ENCODE measurements at regions not wholly inside any gene's neighbourhood (a gene's known extent, or its start where the extent isn't known, plus 50 kb on each side); places are given as distances from the start of the nearest gene placed in this dataset.
A peak's percentile ranks its signal among the peaks of the same experiment; 100 is the strongest.

GRCh38 chr10:20618011-20618547 is 279.0 kb downstream of the NEBL start:
- H3K9me3 ChIP-seq (ENCODE audit: insufficient read depth in 2 of 2, low read depth in 1 of 2, low read length in 1 of 2), result no peaks in the 10 kb centered on the region
- H3K56ac ChIP-seq (replicated peaks; ENCODE audit: insufficient read length, low read depth, low read length), result no peak overlapping the region
- H3K23me2 ChIP-seq (ENCODE audit: low read depth, low read length), result no peaks in the 10 kb centered on the region
- H2BK5ac ChIP-seq (ENCODE audit: low read depth, low read length), result no peak overlapping the region
- no peaks in the 10 kb centered on the region for H3K36me3 ChIP-seq (ENCODE audit: control insufficient read depth in 2 of 4, insufficient read depth in 4 of 4, low read length in 3 of 4)
- H3K4me1 ChIP-seq (replicated peaks in 1 of 4; ENCODE audit: control insufficient read depth in 3 of 4, insufficient read depth in 4 of 4, low read length in 3 of 4), result peaks cover 0 to 3% (median 0%) of the 10 kb centered on the region in 4 experiments; a peak in 1 of 7 replicates
- H3K23ac ChIP-seq (ENCODE audit: insufficient read length), result no peak overlapping the region
- ChIA-PET CTCF (ENCODE audit: partially characterized antibody) (no interaction called here), POLR2A (ENCODE audit: partially characterized antibody) (no interaction called here)
- 84% methylated on average over 3 of the region's 3 CpGs; no CpG with 5 or more reads in 1 of the 2 experiments for WGBS, 2 experiments (ENCODE audit: extremely low coverage in 1 of 2, insufficient coverage in 1 of 2, insufficient read length in 1 of 2, insufficient replicate concordance in 2 of 2, low coverage in 1 of 2, low lambda C conversion rate in 2 of 2, missing lambda C conversion rate in 1 of 2)
- no peak overlapping the region for H2BK120ac ChIP-seq (replicated peaks; ENCODE audit: low read depth, low read length)
- no peak overlapping the region for H3K27ac ChIP-seq (ENCODE audit: low read depth, low read length)
- H3K79me1 ChIP-seq (ENCODE audit: low read depth, low read length), result no peaks in the 10 kb centered on the region
- no peaks in the 10 kb centered on the region for H3K79me2 ChIP-seq (ENCODE audit: control insufficient read depth in 1 of 2, insufficient read depth in 2 of 2, low read length in 2 of 2)
- no peak overlapping the region for H2AK5ac ChIP-seq (ENCODE audit: low read depth, low read length)
- H3K4me3 ChIP-seq (ENCODE audit: extremely low read depth in 1 of 4, insufficient read depth in 2 of 4, low read depth in 3 of 4, low read length in 4 of 4), result no peak overlapping the region
- H3K4ac ChIP-seq (replicated peaks; ENCODE audit: insufficient read length, low read depth, low read length), result no peak overlapping the region
- H3K9ac ChIP-seq (replicated peaks in 1 of 4; ENCODE audit: extremely low read depth in 1 of 4, low read depth in 3 of 4, low read length in 3 of 4), result no peak overlapping the region
- H4K91ac ChIP-seq (replicated peaks; ENCODE audit: insufficient read length, low read length), result no peak overlapping the region
- H2BK20ac ChIP-seq (ENCODE audit: low read length), result 0 out of 2 replicates have a peak overlapping the region, but pooled peaks have one; percentile 34
- H3K4me2 ChIP-seq (ENCODE audit: insufficient read depth in 1 of 2, low read depth in 2 of 2, low read length in 2 of 2), result no peak overlapping the region
- H2BK15ac ChIP-seq (ENCODE audit: low read length), result no peak overlapping the region
- FAIRE-seq (no peak), DNase-seq (ENCODE audit: low read depth in 1 of 2, low spot score in 2 of 2) (no peak)
- H2AFZ ChIP-seq (ENCODE audit: low read length), result no peak overlapping the region
- no peak overlapping the region for H4K5ac ChIP-seq (ENCODE audit: insufficient read length, low read depth, low read length)
- no peaks in the 10 kb centered on the region for H3K27me3 ChIP-seq (replicated peaks in 1 of 4; ENCODE audit: control insufficient read depth in 3 of 4, extremely low read depth in 1 of 4, insufficient read depth in 3 of 4, low read length in 3 of 4)
- H3K18ac ChIP-seq (ENCODE audit: extremely low read depth, low read length), result no peak overlapping the region
- no peaks in the 10 kb centered on the region for H4K20me1 ChIP-seq (replicated peaks in 1 of 2; ENCODE audit: control insufficient read depth in 1 of 2, insufficient read depth in 2 of 2, low read length in 2 of 2)
- H2BK12ac ChIP-seq (ENCODE audit: low read depth, low read length), result no peak overlapping the region
- H3K14ac ChIP-seq (ENCODE audit: insufficient read length), result no peak overlapping the region
- H4K8ac ChIP-seq (ENCODE audit: extremely low read depth, insufficient read depth, low read length), result no peak overlapping the region
- TF ChIP-seq JUND (IDR thresholded peaks at IDR 0.05; ENCODE audit: low read length), result no peak
- TF ChIP-seq SAP30 (IDR thresholded peaks at IDR 0.05; ENCODE audit: insufficient read depth, insufficient replicate concordance, low read length), result no peak
- TF ChIP-seq HDAC6 (IDR thresholded peaks at IDR 0.05; ENCODE audit: low read depth, low read length), result no peak
- TF ChIP-seq POLR2AphosphoS5 (IDR thresholded peaks at IDR 0.05; ENCODE audit: low read depth, low read length), result no peak
- no peak for TF ChIP-seq MAFK (IDR thresholded peaks at IDR 0.05; ENCODE audit: low read depth, low read length)
- no peak for TF ChIP-seq E2F6 (IDR thresholded peaks at IDR 0.05)
- TF ChIP-seq SUZ12 (IDR thresholded peaks at IDR 0.05; ENCODE audit: low read length), result no peak
- no peak for TF ChIP-seq NANOG (IDR thresholded peaks at IDR 0.05; ENCODE audit: insufficient read depth, low read depth, low read length, poor library complexity, severe bottlenecking)
- no peak for TF ChIP-seq RNF2 (IDR thresholded peaks at IDR 0.05; ENCODE audit: borderline replicate concordance, low read depth, low read length, missing control alignments, poor library complexity, severe bottlenecking)
- no peak for TF ChIP-seq ATF3 (IDR thresholded peaks at IDR 0.05; ENCODE audit: insufficient read depth, low read depth, low read length)
- no peak for TF ChIP-seq TAF1 (IDR thresholded peaks at IDR 0.05; ENCODE audit: low read depth, low read length)
- no peak for TF ChIP-seq SP4 (IDR thresholded peaks at IDR 0.05; ENCODE audit: low read length)
- no peak for TF ChIP-seq PHF8 (conservative IDR thresholded peaks at IDR 0.05; ENCODE audit: low read depth, low read length)

Data from H1 (cell line).